GM23248 (cell line): ENCODE measurements at regions not wholly inside any gene's neighbourhood (a gene's known extent, or its start where the extent isn't known, plus 50 kb on each side); places are given as distances from the start of the nearest gene placed in this dataset.
"Not testable (repeated sequence)": the region's sequence is repeated elsewhere in the genome, so short reads cannot be mapped to it uniquely, and the experiment has no call there.

Experiments used
- EZH2 ChIP-seq: fragments of 200-600 bp; sonication (generic); IDR thresholded peaks from 2 replicates; pipeline ENCODE4 v1.6.1; 2018; ENCODE audit warnings: antibody characterized with exemption, mild to moderate bottlenecking; ENCODE audit not compliant: insufficient read depth, poor library complexity, severe bottlenecking
- EZH2phosphoT487 ChIP-seq: fragments of 200-600 bp; sonication (generic); IDR thresholded peaks from 2 replicates; pipeline ENCODE4 v1.6.1; 2018; ENCODE audit warnings: antibody characterized with exemption, moderate library complexity, mild to moderate bottlenecking, low read depth; ENCODE audit not compliant: insufficient read depth

DNA sequence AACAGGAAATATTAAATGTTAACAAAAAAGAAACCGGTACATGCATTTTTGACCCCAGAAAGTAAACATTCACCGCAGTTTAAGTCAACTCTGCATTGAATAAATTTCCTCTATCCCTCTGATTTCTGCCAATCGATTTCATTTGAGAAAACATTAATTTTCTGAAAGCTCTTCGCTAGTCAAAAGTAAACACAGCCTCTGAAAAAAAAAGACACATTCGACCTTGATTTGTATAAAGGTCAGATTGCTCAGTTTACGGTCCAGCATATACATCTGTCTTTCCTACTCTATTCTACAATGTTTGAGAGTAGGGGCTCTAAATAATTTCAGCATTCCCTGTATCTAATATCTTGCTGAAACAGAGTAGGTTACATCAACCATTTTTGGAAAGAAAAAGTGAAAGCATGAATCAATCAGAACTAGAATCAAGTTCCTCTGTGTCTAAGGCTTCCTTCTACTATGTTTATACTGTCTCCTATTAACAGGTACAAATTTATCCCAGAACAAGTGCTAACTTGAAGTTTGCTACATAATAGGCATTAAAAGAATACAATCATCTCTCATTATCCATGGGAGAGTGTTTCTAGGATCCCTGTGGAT, 243.8 kb downstream of the UBE2NL start:
- not testable (repeated sequence) for TF ChIP-seq EZH2, EZH2phosphoT487
